Nephron progenitor cell (in vitro differentiated cells): ENCODE measurements at regions not wholly inside any gene's neighbourhood (a gene's known extent, or its start where the extent isn't known, plus 50 kb on each side); places are given as distances from the start of the nearest gene placed in this dataset.

Source experiments
- DNase-seq: peaks from one replicate; pipeline ENCODE4 v3.0.0; 2021
- H3K27ac Mint-ChIP-seq: 2 replicates; pipeline ENCODE4 v1.8.0; 2021; ENCODE audit warnings: mild to moderate bottlenecking, moderate library complexity, mixed read lengths
- H3K27me3 Mint-ChIP-seq: 2 replicates; pipeline ENCODE4 v1.8.0; 2021; ENCODE audit warnings: mild to moderate bottlenecking, low read depth, mixed read lengths; ENCODE audit not compliant: poor library complexity
- H3K36me3 Mint-ChIP-seq: 2 replicates; pipeline ENCODE4 v1.8.0; 2021; ENCODE audit warnings: low read depth, mixed read lengths
- H3K4me1 Mint-ChIP-seq: 2 replicates; pipeline ENCODE4 v1.8.0; 2021; ENCODE audit warnings: mixed read lengths
- H3K4me3 Mint-ChIP-seq: 2 replicates; pipeline ENCODE4 v1.8.0; 2021; ENCODE audit warnings: mild to moderate bottlenecking, moderate library complexity, mixed read lengths
- H3K9me3 Mint-ChIP-seq: 2 replicates; pipeline ENCODE4 v1.8.0; 2021; ENCODE audit warnings: mild to moderate bottlenecking, moderate library complexity, mixed read lengths
- TF ChIP-seq, protein P1 (sequence below): fragments of 200-600 bp; sonication (generic); IDR thresholded peaks from 2 replicates; pipeline ENCODE4 v1.5.0; 2021; ENCODE audit warnings: antibody characterized with exemption

DNA sequence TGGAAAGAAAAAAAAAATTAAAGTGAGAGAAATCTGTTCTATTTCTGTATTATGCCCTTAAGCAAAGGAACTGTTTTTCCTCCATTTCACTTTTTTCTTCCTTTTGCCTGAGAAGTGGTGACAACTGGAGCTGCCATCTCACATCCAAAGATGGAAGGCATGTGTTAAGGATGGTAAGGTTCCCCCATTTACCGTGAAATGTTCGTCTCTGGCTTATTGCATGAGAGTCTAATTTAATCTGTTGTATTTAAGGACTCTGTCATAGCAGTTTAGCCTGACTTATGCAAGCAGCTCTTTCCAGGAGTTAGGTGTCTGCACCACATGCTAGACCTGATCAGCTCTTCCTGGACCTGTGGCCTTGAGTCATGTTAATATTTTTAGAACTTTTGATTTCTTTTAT lies 389.5 kb upstream of the MAP3K7 start:
- no peak for DNase-seq
- H3K27ac Mint-ChIP-seq = no peak overlapping the region
- peaks cover 7% of the 10 kb centered on the region for H3K4me1 Mint-ChIP-seq
- TF ChIP-seq, protein P1, sequence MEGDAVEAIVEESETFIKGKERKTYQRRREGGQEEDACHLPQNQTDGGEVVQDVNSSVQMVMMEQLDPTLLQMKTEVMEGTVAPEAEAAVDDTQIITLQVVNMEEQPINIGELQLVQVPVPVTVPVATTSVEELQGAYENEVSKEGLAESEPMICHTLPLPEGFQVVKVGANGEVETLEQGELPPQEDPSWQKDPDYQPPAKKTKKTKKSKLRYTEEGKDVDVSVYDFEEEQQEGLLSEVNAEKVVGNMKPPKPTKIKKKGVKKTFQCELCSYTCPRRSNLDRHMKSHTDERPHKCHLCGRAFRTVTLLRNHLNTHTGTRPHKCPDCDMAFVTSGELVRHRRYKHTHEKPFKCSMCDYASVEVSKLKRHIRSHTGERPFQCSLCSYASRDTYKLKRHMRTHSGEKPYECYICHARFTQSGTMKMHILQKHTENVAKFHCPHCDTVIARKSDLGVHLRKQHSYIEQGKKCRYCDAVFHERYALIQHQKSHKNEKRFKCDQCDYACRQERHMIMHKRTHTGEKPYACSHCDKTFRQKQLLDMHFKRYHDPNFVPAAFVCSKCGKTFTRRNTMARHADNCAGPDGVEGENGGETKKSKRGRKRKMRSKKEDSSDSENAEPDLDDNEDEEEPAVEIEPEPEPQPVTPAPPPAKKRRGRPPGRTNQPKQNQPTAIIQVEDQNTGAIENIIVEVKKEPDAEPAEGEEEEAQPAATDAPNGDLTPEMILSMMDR = no peak
- no peak overlapping the region for H3K4me3 Mint-ChIP-seq
- H3K9me3 Mint-ChIP-seq = no peaks in the 10 kb centered on the region
- no peaks in the 10 kb centered on the region for H3K36me3 Mint-ChIP-seq
- no peaks in the 10 kb centered on the region for H3K27me3 Mint-ChIP-seq

DNA sequence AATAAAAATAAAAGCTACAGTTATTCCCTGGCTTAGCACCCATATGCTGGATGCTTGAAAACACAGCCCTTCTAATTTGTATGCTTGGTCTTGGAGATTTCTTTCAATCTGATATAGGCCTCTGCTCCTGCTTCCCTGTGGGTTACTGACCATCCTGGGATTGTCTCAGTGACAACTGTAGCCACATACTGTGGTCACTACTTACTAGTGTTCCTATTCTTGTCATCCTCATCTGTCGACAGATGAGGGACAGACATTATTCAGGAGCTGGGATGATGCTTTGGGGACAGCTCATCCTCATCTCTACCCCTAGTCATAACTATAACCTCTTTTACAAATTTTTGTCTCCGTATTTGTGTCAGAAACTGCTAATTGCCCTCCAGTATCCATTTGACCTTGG lies 388.9 kb upstream of the MAP3K7 start:
- no peak overlapping the region for H3K27ac Mint-ChIP-seq
- H3K9me3 Mint-ChIP-seq = no peaks in the 10 kb centered on the region
- H3K36me3 Mint-ChIP-seq = no peaks in the 10 kb centered on the region
- TF ChIP-seq, protein P1 = no peak
- peaks cover 7% of the 10 kb centered on the region for H3K4me1 Mint-ChIP-seq
- no peak overlapping the region for H3K4me3 Mint-ChIP-seq
- no peak for DNase-seq
- H3K27me3 Mint-ChIP-seq = no peaks in the 10 kb centered on the region

DNA sequence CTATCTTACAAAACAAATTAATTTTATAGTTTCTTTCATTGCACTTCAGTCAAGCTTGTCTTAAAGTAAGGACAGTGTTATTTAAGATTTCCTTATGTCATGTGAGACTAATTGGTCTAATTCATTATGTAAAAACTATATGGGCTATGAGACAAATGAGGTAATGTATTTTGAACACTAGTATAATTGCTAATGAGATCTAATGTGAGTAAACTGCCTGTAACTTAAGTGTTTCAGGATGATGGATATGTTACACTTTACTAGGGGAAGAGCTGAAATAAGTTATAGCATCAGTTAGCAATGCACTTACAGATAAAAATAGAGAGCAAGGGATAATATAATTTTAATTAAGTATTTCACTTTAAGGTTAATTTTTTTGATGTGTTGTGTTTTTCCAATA lies 386.3 kb upstream of the MAP3K7 start:
- H3K36me3 Mint-ChIP-seq = no peaks in the 10 kb centered on the region
- H3K4me1 Mint-ChIP-seq = peaks cover 7% of the 10 kb centered on the region
- no peak overlapping the region for H3K27ac Mint-ChIP-seq
- no peak overlapping the region for H3K4me3 Mint-ChIP-seq
- no peaks in the 10 kb centered on the region for H3K27me3 Mint-ChIP-seq
- TF ChIP-seq, protein P1 = no peak
- DNase-seq = no peak
- H3K9me3 Mint-ChIP-seq = peaks cover 8% of the 10 kb centered on the region

DNA sequence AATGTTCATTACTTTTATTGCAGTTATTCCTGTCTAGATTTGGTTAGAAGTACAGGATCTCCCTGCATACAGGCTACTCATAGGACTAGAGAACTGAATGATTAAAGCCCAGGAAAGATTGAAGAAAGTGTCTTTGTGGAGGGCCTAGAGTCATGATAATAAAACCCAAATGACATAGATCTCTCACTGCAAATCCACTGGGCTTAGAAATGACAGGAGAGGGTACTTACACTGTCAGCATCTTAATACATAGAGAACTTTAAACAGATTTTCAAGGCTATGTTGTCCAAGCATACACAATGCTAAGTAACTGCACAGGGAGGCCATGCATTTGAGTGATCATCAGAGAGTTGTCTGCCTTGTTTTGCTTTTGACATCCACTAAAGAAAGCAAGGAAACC lies 383.8 kb upstream of the MAP3K7 start:
- Mint-ChIP-seq H3K27ac (no peak overlapping the region), H3K36me3 (no peaks in the 10 kb centered on the region), H3K4me3 (no peak overlapping the region), H3K27me3 (no peaks in the 10 kb centered on the region), H3K4me1 (no peaks in the 10 kb centered on the region), H3K9me3 (peaks cover 8% of the 10 kb centered on the region)
- TF ChIP-seq, protein P1 = no peak
- DNase-seq = no peak

DNA sequence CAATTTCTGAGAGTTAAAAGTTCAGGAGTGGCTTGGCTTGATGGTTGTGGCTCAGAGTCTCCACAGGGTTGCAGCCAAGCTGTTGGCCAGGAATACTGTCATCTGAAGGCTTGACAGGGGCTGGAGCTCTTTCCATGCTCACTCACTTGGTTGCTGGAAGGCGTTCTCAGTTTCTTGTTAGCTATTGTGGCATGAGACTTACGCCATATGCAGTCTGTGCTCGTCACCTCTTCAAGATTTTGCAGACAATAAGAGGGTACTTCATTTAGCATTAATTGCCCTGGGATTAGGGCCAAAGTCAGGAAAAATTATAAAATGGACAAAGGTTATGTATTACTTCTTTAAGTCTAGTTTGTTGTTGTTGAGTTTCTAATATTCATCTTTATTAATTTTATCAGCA lies 380.6 kb upstream of the MAP3K7 start:
- H3K4me3 Mint-ChIP-seq = no peak overlapping the region
- TF ChIP-seq, protein P1 = no peak
- H3K36me3 Mint-ChIP-seq = no peaks in the 10 kb centered on the region
- no peak for DNase-seq
- no peak overlapping the region for H3K27ac Mint-ChIP-seq
- H3K27me3 Mint-ChIP-seq = no peaks in the 10 kb centered on the region
- no peaks in the 10 kb centered on the region for H3K4me1 Mint-ChIP-seq
- peaks cover 8% of the 10 kb centered on the region for H3K9me3 Mint-ChIP-seq

DNA sequence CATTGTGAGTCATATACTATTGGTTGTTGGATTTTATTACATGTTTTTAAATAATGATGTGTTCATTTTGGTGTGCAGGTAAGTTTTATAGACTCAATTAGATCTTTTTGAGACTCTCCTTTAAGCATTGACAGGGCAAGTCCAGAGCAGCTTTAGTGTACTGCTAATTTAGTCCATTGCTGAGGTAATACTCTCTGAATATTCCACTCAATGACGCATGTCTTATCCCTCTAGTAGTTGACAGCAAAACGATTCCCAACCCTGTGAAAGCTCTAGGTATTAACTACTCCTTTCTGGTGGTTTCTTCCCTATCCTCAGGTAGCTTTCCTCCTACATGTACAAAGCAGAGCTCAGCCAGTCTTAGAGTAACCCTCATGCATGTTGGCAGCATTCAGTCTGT lies 373.5 kb upstream of the MAP3K7 start:
- no peaks in the 10 kb centered on the region for H3K27me3 Mint-ChIP-seq
- no peak for DNase-seq
- H3K36me3 Mint-ChIP-seq = no peaks in the 10 kb centered on the region
- H3K4me3 Mint-ChIP-seq = no peak overlapping the region
- TF ChIP-seq, protein P1 = no peak
- no peak overlapping the region for H3K27ac Mint-ChIP-seq
- H3K4me1 Mint-ChIP-seq = peaks cover 2% of the 10 kb centered on the region
- H3K9me3 Mint-ChIP-seq = no peaks in the 10 kb centered on the region
